H1 (cell line): ENCODE measurements at regions not wholly inside any gene's neighbourhood (a gene's known extent, or its start where the extent isn't known, plus 50 kb on each side); places are given as distances from the start of the nearest gene placed in this dataset.

ENCODE experiments used
- CTCF ChIA-PET: fragments of 300-600 bp; sonication (Branson Sonifier 250); formaldehyde crosslinking; loops from one replicate; lab custom pipeline; 2021; ENCODE audit not compliant: partially characterized antibody; lab: Charles Lee
- POLR2A ChIA-PET: fragments of 300-600 bp; sonication (Branson Sonifier 250); formaldehyde crosslinking; loops from one replicate; lab custom pipeline; 2021; ENCODE audit warnings: inconsistent platforms; ENCODE audit not compliant: partially characterized antibody; lab: Charles Lee
- DNase-seq, 2 experiments: peaks; one replicate each; pipeline versions ENCODE4 v3.0.0 to v3.0.0-alpha.2; 2010 to 2022; ENCODE audit warnings: low spot score in 2 of 2, low read depth in 1 of 2, mixed read lengths in 1 of 2
- FAIRE-seq: peaks from 2 replicates; lab custom pipeline; 2011; peaks lifted over from hg19 to GRCh38; lab: Jason Lieb, UNC
- H2AFZ ChIP-seq: 2 replicates; pipeline ENCODE4 v1.8.1; 2012; ENCODE audit warnings: low read length, inconsistent platforms
- H2AK5ac ChIP-seq: 2 replicates; pipeline ENCODE4 v1.6.1; 2013; ENCODE audit warnings: low read depth, low read length
- H2BK120ac ChIP-seq: replicated peaks from 2 replicates; pipeline ENCODE3; 2013; ENCODE audit warnings: low read depth, low read length, inconsistent platforms
- H2BK12ac ChIP-seq: 2 replicates; pipeline ENCODE4 v1.6.1; 2013; ENCODE audit warnings: low read depth, low read length
- H2BK15ac ChIP-seq: 2 replicates; pipeline ENCODE4 v1.6.1; 2013; ENCODE audit warnings: low read length
- H2BK20ac ChIP-seq: 2 replicates; pipeline ENCODE4 v1.6.1; 2013; ENCODE audit warnings: low read length
- H2BK5ac ChIP-seq: 2 replicates; pipeline ENCODE4 v1.6.1; 2013; ENCODE audit warnings: low read depth, low read length
- H3K14ac ChIP-seq: 2 replicates; pipeline ENCODE4 v1.6.1; 2013; ENCODE audit warnings: inconsistent platforms; ENCODE audit not compliant: insufficient read length
- H3K18ac ChIP-seq: 2 replicates; pipeline ENCODE4 v1.6.1; 2013; ENCODE audit warnings: low read length; ENCODE audit errors: extremely low read depth
- H3K23ac ChIP-seq: 2 replicates; pipeline ENCODE4 v1.6.1; 2013; ENCODE audit warnings: inconsistent platforms; ENCODE audit not compliant: insufficient read length
- H3K23me2 ChIP-seq: 2 replicates; pipeline ENCODE4 v1.6.1; 2013; ENCODE audit warnings: low read depth, low read length
- H3K27ac ChIP-seq: 2 replicates; pipeline ENCODE4 v1.6.1; 2011; ENCODE audit warnings: low read depth, low read length, inconsistent platforms
- H3K27me3 ChIP-seq, 4 experiments: replicated peaks in 1 of 4; 1 replicate in 1 of 4; 2 replicates in 3 of 4; pipeline versions ENCODE4 v1.6.1 to v1.8.1; 2011 to 2013; ENCODE audit warnings: low read length in 3 of 4, mild to moderate bottlenecking in 3 of 4, inconsistent platforms in 2 of 4, mixed read lengths in 2 of 4, moderate library complexity in 1 of 4; ENCODE audit not compliant: control insufficient read depth in 3 of 4, insufficient read depth in 3 of 4; ENCODE audit errors: extremely low read depth in 1 of 4
- H3K36me3 ChIP-seq, 4 experiments: 2 replicates each; pipeline versions ENCODE4 v1.6.1 to v1.8.1; 2011 to 2013; ENCODE audit warnings: mild to moderate bottlenecking in 4 of 4, low read length in 3 of 4, moderate library complexity in 2 of 4, control low read depth in 1 of 4, inconsistent platforms in 1 of 4; ENCODE audit not compliant: insufficient read depth in 4 of 4, control insufficient read depth in 2 of 4
- H3K4ac ChIP-seq: replicated peaks from 2 replicates; pipeline ENCODE3; 2013; ENCODE audit warnings: low read length, low read depth, mixed read lengths, inconsistent platforms; ENCODE audit not compliant: insufficient read length
- H3K4me1 ChIP-seq, 4 experiments: replicated peaks in 1 of 4; 1 replicate in 1 of 4; 2 replicates in 3 of 4; pipeline versions ENCODE4 v1.6.1 to v1.8.1; 2011 to 2013; ENCODE audit warnings: low read length in 3 of 4, inconsistent platforms in 2 of 4, mixed read lengths in 1 of 4; ENCODE audit not compliant: insufficient read depth in 4 of 4, control insufficient read depth in 3 of 4
- H3K4me2 ChIP-seq, 2 experiments: 2 replicates each; pipeline versions ENCODE4 v1.6.1 to v1.8.1; 2011 to 2013; ENCODE audit warnings: low read depth in 2 of 2, low read length in 2 of 2, control low read depth in 1 of 2, inconsistent platforms in 1 of 2, mild to moderate bottlenecking in 1 of 2; ENCODE audit not compliant: insufficient read depth in 1 of 2
- H3K4me3 ChIP-seq, 4 experiments: fragments of 200-600, 300-600 bp in 1 of 4; sonication (generic), shearing (Covaris generic), sonication (Bioruptor Twin) in 1 of 4; 2 replicates each; pipeline versions ENCODE4 v1.5.1 to v1.8.1; 2011 to 2016; ENCODE audit warnings: low read length in 4 of 4, low read depth in 3 of 4, control low read depth in 2 of 4, inconsistent platforms in 2 of 4, mild to moderate bottlenecking in 2 of 4, mixed read lengths in 1 of 4, moderate library complexity in 1 of 4; ENCODE audit not compliant: insufficient read depth in 2 of 4; ENCODE audit errors: extremely low read depth in 1 of 4
- H3K56ac ChIP-seq: replicated peaks from 2 replicates; pipeline ENCODE3; 2013; ENCODE audit warnings: low read depth, mild to moderate bottlenecking, mixed read lengths, low read length, inconsistent platforms; ENCODE audit not compliant: insufficient read length
- H3K79me1 ChIP-seq: 2 replicates; pipeline ENCODE4 v1.6.1; 2013; ENCODE audit warnings: low read depth, low read length, control low read depth
- H3K79me2 ChIP-seq, 2 experiments: 2 replicates each; pipeline versions ENCODE4 v1.6.1 to v1.8.1; 2012 to 2013; ENCODE audit warnings: low read length in 2 of 2, mild to moderate bottlenecking in 2 of 2, inconsistent platforms in 1 of 2; ENCODE audit not compliant: insufficient read depth in 2 of 2, control insufficient read depth in 1 of 2
- H3K9ac ChIP-seq, 4 experiments: replicated peaks in 1 of 4; 1 replicate in 1 of 4; 2 replicates in 3 of 4; pipeline versions ENCODE4 v1.6.1 to v1.8.1; 2011 to 2013; ENCODE audit warnings: low read depth in 3 of 4, low read length in 3 of 4, control low read depth in 2 of 4, mild to moderate bottlenecking in 2 of 4, moderate library complexity in 2 of 4, inconsistent platforms in 1 of 4; ENCODE audit errors: extremely low read depth in 1 of 4
- H3K9me3 ChIP-seq, 2 experiments: 2 replicates each; pipeline versions ENCODE4 v1.6.1 to v1.8.1; 2012 to 2013; ENCODE audit warnings: mild to moderate bottlenecking in 2 of 2, moderate library complexity in 2 of 2, control low read depth in 1 of 2, inconsistent platforms in 1 of 2, low read depth in 1 of 2, low read length in 1 of 2, mixed read lengths in 1 of 2; ENCODE audit not compliant: insufficient read depth in 2 of 2
- H4K20me1 ChIP-seq, 2 experiments: replicated peaks in 1 of 2; 2 replicates each; pipeline versions ENCODE3 to v1.8.1; 2011 to 2013; ENCODE audit warnings: inconsistent platforms in 2 of 2, low read length in 2 of 2, mild to moderate bottlenecking in 1 of 2; ENCODE audit not compliant: insufficient read depth in 2 of 2, control insufficient read depth in 1 of 2
- H4K5ac ChIP-seq: 2 replicates; pipeline ENCODE4 v1.6.1; 2013; ENCODE audit warnings: low read length, low read depth, mixed read lengths, inconsistent platforms; ENCODE audit not compliant: insufficient read length
- H4K8ac ChIP-seq: 2 replicates; pipeline ENCODE4 v1.8.0; 2013; ENCODE audit warnings: mild to moderate bottlenecking, moderate library complexity, low read length, inconsistent platforms; ENCODE audit not compliant: insufficient read depth; ENCODE audit errors: extremely low read depth
- H4K91ac ChIP-seq: replicated peaks from 2 replicates; pipeline ENCODE3; 2013; ENCODE audit warnings: low read length, mixed read lengths, inconsistent platforms; ENCODE audit not compliant: insufficient read length
- TAF1 ChIP-seq: IDR thresholded peaks from 2 replicates; pipeline ENCODE4 v1.6.1; 2011; ENCODE audit warnings: mild to moderate bottlenecking, low read depth, low read length
- WGBS, 2 experiments: shearing (Covaris generic) in 1 of 2; methylation state at CpG; one replicate each; pipeline versions ENCODE4 v1.1.6 to v1.1.7; 2013 to 2015; ENCODE audit warnings: low lambda C conversion rate in 2 of 2, mixed read lengths in 2 of 2, inconsistent platforms in 1 of 2, low coverage in 1 of 2, missing lambda C conversion rate in 1 of 2; ENCODE audit not compliant: insufficient replicate concordance in 2 of 2, insufficient coverage in 1 of 2, insufficient read length in 1 of 2; ENCODE audit errors: extremely low coverage in 1 of 2, missing lambda C conversion rate in 1 of 2; 5-methylcytosine and 5-hydroxymethylcytosine counted together

DNA sequence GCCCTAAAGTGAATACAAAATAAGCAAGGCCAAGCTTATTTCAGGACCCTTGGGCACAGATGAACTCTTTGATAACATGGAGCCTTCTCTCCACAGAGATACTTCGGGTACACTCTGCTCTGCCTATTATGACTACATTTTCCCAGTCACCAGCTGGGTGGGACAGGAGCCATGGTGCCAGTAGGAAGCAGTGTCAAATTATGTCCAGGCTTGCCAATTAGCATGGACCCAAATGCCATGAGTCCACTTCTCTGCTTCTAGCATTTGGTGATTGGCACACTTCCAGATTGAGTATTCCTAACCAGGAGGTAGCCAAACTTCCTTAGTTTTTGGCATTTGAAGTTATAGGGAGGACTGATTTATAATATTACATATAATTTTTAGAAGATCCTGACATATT lies 513.8 kb upstream of the HTR1E start:
- Histone ChIP-seq H3K4me3 (no peak overlapping the region), H2AFZ (no peak overlapping the region), H3K23me2 (no peaks in the 10 kb centered on the region), H2BK15ac (no peak overlapping the region), H2AK5ac (no peak overlapping the region), H3K27me3 (no peaks in the 10 kb centered on the region), H3K79me1 (no peaks in the 10 kb centered on the region), H2BK5ac (no peak overlapping the region), H3K4me1 (no peaks in the 10 kb centered on the region), H3K36me3 (no peaks in the 10 kb centered on the region), H3K14ac (no peak overlapping the region), H3K9me3 (no peaks in the 10 kb centered on the region), H3K23ac (no peak overlapping the region), H2BK12ac (no peak overlapping the region), H3K4me2 (no peak overlapping the region), H3K9ac (no peak overlapping the region), H3K79me2 (no peaks in the 10 kb centered on the region), H2BK20ac (no peak overlapping the region), H4K91ac (no peak overlapping the region), H4K8ac (no peak overlapping the region), H3K27ac (no peak overlapping the region), H3K4ac (no peak overlapping the region), H3K18ac (no peak overlapping the region), H4K20me1 (no peaks in the 10 kb centered on the region), H4K5ac (no peak overlapping the region), H3K56ac (no peak overlapping the region), H2BK120ac (no peak overlapping the region)
- DNase-seq = no peak
- ChIA-PET CTCF (no interaction called here), POLR2A (no interaction called here)
- no peak for TF ChIP-seq TAF1
- WGBS, 2 experiments = 89% methylated on average over 1 of the region's 1 CpG; no CpG with 5 or more reads in 1 of the 2 experiments
- FAIRE-seq = no peak
